T-helper 1 cell (primary cell): ENCODE measurements at regions not wholly inside any gene's neighbourhood (a gene's known extent, or its start where the extent isn't known, plus 50 kb on each side); places are given as distances from the start of the nearest gene placed in this dataset.

Experiments
- DNase-seq, 5 donors: peaks; one replicate each; pipeline ENCODE4 v3.0.0-alpha.2; 2012 to 2020

- DNase-seq, result no peak
These were observed 58.2 kb upstream of the DIPK2B start for GRCh38 chrX:45258731-45259402.
